GM12878 (cell line): ENCODE measurements at regions not wholly inside any gene's neighbourhood (a gene's known extent, or its start where the extent isn't known, plus 50 kb on each side); places are given as distances from the start of the nearest gene placed in this dataset.
A peak's percentile ranks its signal among the peaks of the same experiment; 100 is the strongest.

Experiments
- ATAC-seq: fragments of 200-7000 bp; cut with Tn5 transposase; 3 replicates; pipeline ENCODE4 v1.9.1; 2020; ENCODE audit warnings: mild to moderate bottlenecking, moderate library complexity
- BruUV-seq: library from RNA; stranded (reverse); fragments of 400-500 nt; replicated peaks from 2 replicates; lab custom pipeline; 2021; lab: Mats Ljungman, UMichigan
- CTCF ChIA-PET: fragments of 300-600 bp; sonication (Branson Sonifier 250); formaldehyde crosslinking; extraction: SDS; loops from one replicate; lab custom pipeline; 2021; ENCODE audit warnings: inconsistent platforms; lab: Yijun Ruan, JAX
- POLR2A ChIA-PET: fragments of 350-600 bp; formaldehyde crosslinking; extraction: SDS; loops from one replicate; lab custom pipeline; 2021; ENCODE audit warnings: inconsistent platforms; lab: Charles Lee
- RAD21 ChIA-PET: fragments of 300-600 bp; sonication (Branson Sonifier 250); formaldehyde crosslinking; loops from one replicate; lab custom pipeline; 2023; ENCODE audit warnings: antibody characterized with exemption; ENCODE audit not compliant: unreplicated experiment; lab: Charles Lee
- SMC1A ChIA-PET: fragments of 300-600 bp; sonication (Branson Sonifier 250); formaldehyde crosslinking; loops from one replicate; lab custom pipeline; 2023; ENCODE audit not compliant: unreplicated experiment, uncharacterized antibody; lab: Charles Lee
- DNase-seq: peaks from one replicate; pipeline ENCODE4 v3.0.0-alpha.2; 2011; ENCODE audit warnings: low read depth, low spot score
- FAIRE-seq: peaks from 3 replicates; lab custom pipeline; 2011; peaks lifted over from hg19 to GRCh38; lab: Jason Lieb, UNC
- H2AFZ ChIP-seq: 2 replicates; pipeline ENCODE4 v1.6.0; 2011; ENCODE audit warnings: low read depth, low read length, control low read depth; ENCODE audit not compliant: control insufficient read depth
- H3K27ac ChIP-seq: 2 replicates; pipeline ENCODE4 v1.5.1; 2011; ENCODE audit warnings: control low read depth; ENCODE audit not compliant: control insufficient read depth, insufficient read depth
- H3K27me3 ChIP-seq, 2 experiments: replicated peaks in 1 of 2; 2 replicates each; pipeline versions ENCODE4 v1.6.0 to v1.6.1; 2011; ENCODE audit warnings: low read length in 1 of 2; ENCODE audit not compliant: control insufficient read depth in 2 of 2, insufficient read depth in 2 of 2
- H3K36me3 ChIP-seq, 2 experiments: 2 replicates each; pipeline ENCODE4 v1.5.1; 2011; ENCODE audit warnings: low read length in 1 of 2; ENCODE audit not compliant: control insufficient read depth in 2 of 2, insufficient read depth in 2 of 2
- H3K4me1 ChIP-seq: 2 replicates; pipeline ENCODE4 v1.6.1; 2011; ENCODE audit warnings: mild to moderate bottlenecking, low read length, moderate library complexity, mixed read lengths; ENCODE audit not compliant: control insufficient read depth, insufficient read depth
- H3K4me2 ChIP-seq: 2 replicates; pipeline ENCODE4 v1.6.0; 2011; ENCODE audit warnings: control low read depth; ENCODE audit not compliant: control insufficient read depth, insufficient read depth
- H3K4me3 ChIP-seq: fragments of 200-600 bp; sonication (generic); 2 replicates; pipeline ENCODE4 v1.5.1; 2016
- H3K79me2 ChIP-seq: 2 replicates; pipeline ENCODE4 v1.6.0; 2011; ENCODE audit warnings: low read length; ENCODE audit not compliant: control insufficient read depth, insufficient read depth
- H3K9ac ChIP-seq: 2 replicates; pipeline ENCODE4 v1.8.0; 2011; ENCODE audit warnings: low read length, control low read depth, mixed read lengths; ENCODE audit not compliant: control insufficient read depth, insufficient read depth
- H3K9me3 ChIP-seq: replicated peaks from 3 replicates; pipeline ENCODE4 v1.5.1; 2011; ENCODE audit warnings: mild to moderate bottlenecking, low read length; ENCODE audit not compliant: control insufficient read depth, insufficient read depth
- H4K20me1 ChIP-seq: 2 replicates; pipeline ENCODE4 v1.6.0; 2011; ENCODE audit not compliant: control insufficient read depth, insufficient read depth
- CBX5 ChIP-seq: sonication (generic); IDR thresholded peaks from 2 replicates; pipeline ENCODE4 v1.6.1; 2016; ENCODE audit warnings: low read depth, moderate library complexity, mild to moderate bottlenecking, inconsistent platforms
- DPF2 ChIP-seq: fragments of 450-650 bp; IDR thresholded peaks from 2 replicates; pipeline ENCODE4 v1.6.1; 2017; ENCODE audit warnings: mild to moderate bottlenecking
- E2F4 ChIP-seq: IDR thresholded peaks from 2 replicates; pipeline ENCODE4 v1.6.1; 2012; ENCODE audit warnings: low read depth, low read length, improper control_type of control experiment
- E4F1 ChIP-seq: fragments of 450-650 bp; IDR thresholded peaks from 2 replicates; pipeline ENCODE4 v1.6.1; 2018; ENCODE audit warnings: borderline replicate concordance, mild to moderate bottlenecking; ENCODE audit not compliant: partially characterized antibody
- MTA2 ChIP-seq: fragments of 450-650 bp; IDR thresholded peaks from 2 replicates; pipeline ENCODE4 v1.6.1; 2016; ENCODE audit warnings: low read depth, mild to moderate bottlenecking, moderate library complexity
- PAX5 ChIP-seq: IDR thresholded peaks from 2 replicates; pipeline ENCODE4 v1.6.1; 2011; ENCODE audit warnings: low read depth, low read length, borderline replicate concordance
- SREBF2 ChIP-seq: IDR thresholded peaks from 2 replicates; pipeline ENCODE4 v1.6.1; 2012; ENCODE audit warnings: mild to moderate bottlenecking, low read length
- WGBS: methylation state at CpG from one replicate; pipeline ENCODE4 v1.1.6; 2016; ENCODE audit warnings: low lambda C conversion rate; ENCODE audit not compliant: insufficient replicate concordance, insufficient coverage; ENCODE audit errors: missing lambda C conversion rate; 5-methylcytosine and 5-hydroxymethylcytosine counted together
- in situ Hi-C: fragments of 300-500 bp; cut with MboI; formaldehyde crosslinking; loops from 9 replicates; pipeline ENCODE4 v1.14.3; 2018; ENCODE audit warnings: mixed read lengths
- intact Hi-C: fragments of 100-400 bp; cut with micrococcal nuclease; formaldehyde crosslinking; loops from one replicate; pipeline ENCODE4 v1.14.2; 2022; ENCODE audit not compliant: unreplicated experiment
- TF ChIP-seq, protein P1 (sequence below): fragments of 450-650 bp; formaldehyde crosslinking; IDR thresholded peaks from 2 replicates; pipeline ENCODE4 v1.4.0; 2020; ENCODE audit warnings: mild to moderate bottlenecking, moderate library complexity
- TF ChIP-seq, protein P2 (sequence below): fragments of 450-650 bp; formaldehyde crosslinking; IDR thresholded peaks from 2 replicates; pipeline ENCODE4 v1.5.0; 2022; ENCODE audit warnings: mild to moderate bottlenecking, missing genetic modification characterization

- TF ChIP-seq SREBF2 (no peak), E2F4 (no peak), PAX5 (no peak)
- TF ChIP-seq, all 136 proteins: peak for 0
Observed at GRCh38 chr7:106543221-106543757, 117.7 kb downstream of the CCDC71L start (continued).

GRCh38 chr7:106542550-106543220 is 118.3 kb downstream of the CCDC71L start:
- RAD21 ChIA-PET = interaction anchor here (0.6 to 4.9 kb wide), 25 partner anchors 9 to 365 kb away, joined by 3 to 91 read pairs (median 5); partner anchors contain the start of gene CCDC71L
- Histone ChIP-seq H3K27ac (no peak overlapping the region), H3K4me3 (no peak overlapping the region), H3K27me3 (no peaks in the 10 kb centered on the region), H3K36me3 (no peaks in the 10 kb centered on the region), H3K79me2 (no peaks in the 10 kb centered on the region), H2AFZ (peak overlapping the region; percentile 33; the same call in 1 of the 2 replicates), H3K4me1 (no peaks in the 10 kb centered on the region; the same call in 1 of the 2 replicates), H3K9me3 (no peaks in the 10 kb centered on the region; the same call in 2 of the 3 replicates), H4K20me1 (no peaks in the 10 kb centered on the region), H3K4me2 (no peak overlapping the region), H3K9ac (no peak overlapping the region)
- CTCF ChIA-PET = interaction anchor here (0.6 to 9.7 kb wide), 40 partner anchors 10 to 610 kb away, joined by 3 to 171 read pairs (median 5); partner anchors contain the start of gene CCDC71L
- no TSS peak for BruUV-seq
- intact Hi-C loops = loop anchor here (1.0 to 2.0 kb wide), 4 partner anchors 118 to 366 kb away; no protein-coding TSS in a partner anchor
- FAIRE-seq (no peak), ATAC-seq (peak; percentile 95), DNase-seq (peak; percentile 57)
- in situ Hi-C loops = loop anchor here (5.0 kb wide), 1 partner anchor 115 kb away; no protein-coding TSS in a partner anchor
- SMC1A ChIA-PET = interaction anchor here (0.6 to 9.2 kb wide), 37 partner anchors 9 to 607 kb away, joined by 3 to 148 read pairs (median 5); partner anchors contain the start of gene CCDC71L
- 4% methylated on average over 2 of the region's 2 CpGs for WGBS
- POLR2A ChIA-PET = interaction anchor here (0.6 to 1.5 kb wide), 7 partner anchors 9 to 1814 kb away, joined by 3 to 9 read pairs (median 3); partner anchors contain the start of gene CCDC71L
- TF ChIP-seq, protein P1, sequence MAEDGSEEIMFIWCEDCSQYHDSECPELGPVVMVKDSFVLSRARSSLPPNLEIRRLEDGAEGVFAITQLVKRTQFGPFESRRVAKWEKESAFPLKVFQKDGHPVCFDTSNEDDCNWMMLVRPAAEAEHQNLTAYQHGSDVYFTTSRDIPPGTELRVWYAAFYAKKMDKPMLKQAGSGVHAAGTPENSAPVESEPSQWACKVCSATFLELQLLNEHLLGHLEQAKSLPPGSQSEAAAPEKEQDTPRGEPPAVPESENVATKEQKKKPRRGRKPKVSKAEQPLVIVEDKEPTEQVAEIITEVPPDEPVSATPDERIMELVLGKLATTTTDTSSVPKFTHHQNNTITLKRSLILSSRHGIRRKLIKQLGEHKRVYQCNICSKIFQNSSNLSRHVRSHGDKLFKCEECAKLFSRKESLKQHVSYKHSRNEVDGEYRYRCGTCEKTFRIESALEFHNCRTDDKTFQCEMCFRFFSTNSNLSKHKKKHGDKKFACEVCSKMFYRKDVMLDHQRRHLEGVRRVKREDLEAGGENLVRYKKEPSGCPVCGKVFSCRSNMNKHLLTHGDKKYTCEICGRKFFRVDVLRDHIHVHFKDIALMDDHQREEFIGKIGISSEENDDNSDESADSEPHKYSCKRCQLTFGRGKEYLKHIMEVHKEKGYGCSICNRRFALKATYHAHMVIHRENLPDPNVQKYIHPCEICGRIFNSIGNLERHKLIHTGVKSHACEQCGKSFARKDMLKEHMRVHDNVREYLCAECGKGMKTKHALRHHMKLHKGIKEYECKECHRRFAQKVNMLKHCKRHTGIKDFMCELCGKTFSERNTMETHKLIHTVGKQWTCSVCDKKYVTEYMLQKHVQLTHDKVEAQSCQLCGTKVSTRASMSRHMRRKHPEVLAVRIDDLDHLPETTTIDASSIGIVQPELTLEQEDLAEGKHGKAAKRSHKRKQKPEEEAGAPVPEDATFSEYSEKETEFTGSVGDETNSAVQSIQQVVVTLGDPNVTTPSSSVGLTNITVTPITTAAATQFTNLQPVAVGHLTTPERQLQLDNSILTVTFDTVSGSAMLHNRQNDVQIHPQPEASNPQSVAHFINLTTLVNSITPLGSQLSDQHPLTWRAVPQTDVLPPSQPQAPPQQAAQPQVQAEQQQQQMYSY (CRISPR knock-in tag) = no peak
- TF ChIP-seq CBX5 (no peak), MTA2 (no peak), E4F1 (no peak), DPF2 (no peak)
- TF ChIP-seq, protein P2, sequence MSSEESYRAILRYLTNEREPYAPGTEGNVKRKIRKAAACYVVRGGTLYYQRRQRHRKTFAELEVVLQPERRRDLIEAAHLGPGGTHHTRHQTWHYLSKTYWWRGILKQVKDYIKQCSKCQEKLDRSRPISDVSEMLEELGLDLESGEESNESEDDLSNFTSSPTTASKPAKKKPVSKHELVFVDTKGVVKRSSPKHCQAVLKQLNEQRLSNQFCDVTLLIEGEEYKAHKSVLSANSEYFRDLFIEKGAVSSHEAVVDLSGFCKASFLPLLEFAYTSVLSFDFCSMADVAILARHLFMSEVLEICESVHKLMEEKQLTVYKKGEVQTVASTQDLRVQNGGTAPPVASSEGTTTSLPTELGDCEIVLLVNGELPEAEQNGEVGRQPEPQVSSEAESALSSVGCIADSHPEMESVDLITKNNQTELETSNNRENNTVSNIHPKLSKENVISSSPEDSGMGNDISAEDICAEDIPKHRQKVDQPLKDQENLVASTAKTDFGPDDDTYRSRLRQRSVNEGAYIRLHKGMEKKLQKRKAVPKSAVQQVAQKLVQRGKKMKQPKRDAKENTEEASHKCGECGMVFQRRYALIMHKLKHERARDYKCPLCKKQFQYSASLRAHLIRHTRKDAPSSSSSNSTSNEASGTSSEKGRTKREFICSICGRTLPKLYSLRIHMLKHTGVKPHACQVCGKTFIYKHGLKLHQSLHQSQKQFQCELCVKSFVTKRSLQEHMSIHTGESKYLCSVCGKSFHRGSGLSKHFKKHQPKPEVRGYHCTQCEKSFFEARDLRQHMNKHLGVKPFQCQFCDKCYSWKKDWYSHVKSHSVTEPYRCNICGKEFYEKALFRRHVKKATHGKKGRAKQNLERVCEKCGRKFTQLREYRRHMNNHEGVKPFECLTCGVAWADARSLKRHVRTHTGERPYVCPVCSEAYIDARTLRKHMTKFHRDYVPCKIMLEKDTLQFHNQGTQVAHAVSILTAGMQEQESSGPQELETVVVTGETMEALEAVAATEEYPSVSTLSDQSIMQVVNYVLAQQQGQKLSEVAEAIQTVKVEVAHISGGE (CRISPR knock-in tag) = no peak
